NCI-H146 (cell line): ENCODE measurements at regions not wholly inside any gene's neighbourhood (a gene's known extent, or its start where the extent isn't known, plus 50 kb on each side); places are given as distances from the start of the nearest gene placed in this dataset.
A peak's percentile ranks its signal among the peaks of the same experiment; 100 is the strongest.

Experiments
- DNase-seq: peaks from one replicate; lab custom pipeline; 2025; lab: John Stamatoyannopoulos, UW

- DNase-seq, result no peak
Measured at GRCh38 chr1:228922722-228923376, 187.6 kb downstream of the RHOU start.

GRCh38 chr1:228923973-228924686 lies 188.9 kb downstream of the RHOU start:
- DNase-seq, result no peak

DNA sequence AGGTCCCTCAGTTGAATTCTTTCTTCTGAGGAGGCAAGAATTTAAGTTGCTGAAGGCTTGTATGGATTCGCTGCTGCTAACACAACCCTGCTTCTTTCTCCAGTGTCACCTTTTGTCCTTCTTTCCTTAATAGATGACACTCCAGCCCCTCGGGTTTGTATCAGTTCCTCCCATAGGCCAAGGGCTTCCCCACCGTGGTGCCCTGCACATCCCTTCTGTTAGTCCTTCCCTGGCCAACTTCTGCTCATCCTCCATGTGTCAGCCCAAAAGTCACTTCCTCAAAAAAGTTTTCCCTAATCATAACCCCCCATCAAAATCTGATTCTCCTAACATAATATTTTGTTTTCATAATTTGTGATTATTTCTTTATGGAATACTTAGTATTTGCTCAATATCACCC lies 190.4 kb downstream of the RHOU start:
- DNase-seq, result no peak

- DNase-seq, result no peak
Measured at GRCh38 chr1:228927421-228927820, 192.1 kb downstream of the RHOU start.

- DNase-seq, result no peak
Measured at GRCh38 chr1:228927946-228928898, 192.9 kb downstream of the RHOU start.

GRCh38 chr1:228929476-228930027 lies 194.3 kb downstream of the RHOU start:
- DNase-seq, result no peak

DNA sequence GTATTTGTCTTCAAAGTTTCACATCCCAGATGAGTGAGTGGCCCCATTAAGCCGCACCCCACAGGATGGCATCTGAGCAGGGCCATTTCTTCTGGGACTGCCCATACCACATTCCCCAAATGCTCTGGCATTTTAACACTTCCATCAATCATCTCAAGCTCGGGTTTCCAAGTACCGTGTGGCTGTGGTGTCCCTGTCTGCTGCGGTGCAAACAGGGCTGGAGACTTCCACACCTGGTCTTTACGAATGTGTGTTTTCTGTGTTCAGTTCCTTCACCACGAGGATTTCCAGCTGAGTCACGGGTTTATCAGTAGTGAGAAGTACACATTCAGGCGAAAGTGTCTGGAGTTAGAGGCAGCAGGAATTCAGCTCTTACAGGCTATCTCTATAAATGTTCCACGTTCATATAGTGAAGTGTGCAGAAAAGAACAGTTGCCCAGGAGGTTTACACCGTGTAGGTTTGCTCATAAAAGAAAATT lies 195.2 kb downstream of the RHOU start:
- no peak for DNase-seq

- DNase-seq, result no peak
Measured at GRCh38 chr1:228933753-228934152, 198.5 kb downstream of the RHOU start.

DNA sequence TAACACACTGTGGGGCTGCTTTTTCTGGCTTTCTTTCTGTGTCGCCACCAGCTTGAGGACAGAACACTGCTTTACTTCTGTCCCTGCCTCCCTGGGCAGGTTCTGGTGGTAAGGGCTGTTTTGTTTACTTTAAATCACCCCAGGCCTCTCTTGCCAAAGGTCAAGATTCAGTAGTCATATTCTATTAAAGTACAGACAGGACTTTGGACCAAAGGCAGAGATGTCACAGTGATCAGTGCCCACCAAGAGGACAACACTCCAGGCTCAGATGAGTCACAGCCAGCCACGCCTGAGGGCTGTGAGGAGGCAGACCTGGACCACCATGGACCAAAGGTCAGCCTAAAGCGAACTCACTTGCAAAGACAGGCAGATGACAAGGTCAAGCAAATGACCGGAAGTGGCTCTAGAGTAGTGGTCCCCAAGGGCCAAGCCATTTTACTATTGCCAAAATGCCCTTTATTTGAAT lies 200.0 kb downstream of the RHOU start:
- DNase-seq, result no peak

GRCh38 chr1:228935855-228936727 lies 200.8 kb downstream of the RHOU start:
- DNase-seq, result no peak

GRCh38 chr1:228936881-228937280 lies 201.6 kb downstream of the RHOU start:
- no peak for DNase-seq

DNA sequence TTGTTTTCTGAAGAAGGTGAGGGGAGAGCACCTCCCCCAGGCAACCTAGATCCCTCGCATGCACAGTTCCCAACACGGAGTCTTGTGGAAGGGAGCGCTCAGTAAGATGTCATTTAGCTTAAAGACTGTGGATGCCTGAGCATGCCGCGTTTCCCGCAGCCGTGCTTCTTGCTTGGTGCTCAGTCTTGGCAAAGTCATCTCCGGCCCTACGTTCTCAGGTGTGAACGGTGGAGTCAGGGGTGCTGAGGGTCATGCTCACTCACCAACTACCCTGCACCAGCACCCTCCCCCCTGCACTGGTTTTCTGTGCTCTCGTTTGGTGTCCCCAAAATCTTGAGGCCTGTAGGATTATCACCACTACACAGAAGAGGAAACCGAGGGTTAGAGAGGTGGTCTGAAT lies 202.1 kb downstream of the RHOU start:
- no peak for DNase-seq

DNA sequence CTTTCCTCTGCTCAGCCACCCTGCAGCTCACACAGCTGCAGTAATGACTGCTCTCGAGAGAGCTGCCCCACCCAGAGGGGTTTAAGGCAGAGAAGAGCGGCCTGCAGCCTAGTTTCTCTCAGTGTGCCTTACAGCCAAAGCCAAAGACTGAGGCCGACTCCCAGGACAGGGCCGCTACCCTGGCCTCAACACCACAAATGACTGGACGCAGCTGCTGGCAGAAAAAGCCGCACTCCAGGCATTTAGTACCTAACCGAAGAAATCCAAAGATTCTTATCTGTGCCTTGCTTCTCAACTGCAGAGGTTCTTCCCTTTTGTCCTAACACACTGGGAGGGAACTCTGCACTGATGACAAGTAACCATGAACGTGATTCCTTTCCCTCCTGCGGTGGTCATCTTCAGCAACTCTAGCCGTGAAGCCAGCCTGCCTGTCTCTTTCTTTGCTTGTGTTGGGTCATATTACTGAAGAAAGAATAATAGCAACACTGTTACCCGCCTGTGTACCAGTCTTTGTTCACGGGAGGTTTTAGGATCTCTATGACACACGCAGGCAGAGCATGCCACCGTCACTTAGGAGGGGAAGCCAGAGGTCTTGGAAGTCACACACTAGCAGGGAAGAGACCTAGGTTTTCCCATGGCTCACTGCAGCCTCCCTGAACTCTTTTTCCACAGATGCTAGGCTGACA lies 202.7 kb downstream of the RHOU start:
- DNase-seq, result peak; percentile 21

DNA sequence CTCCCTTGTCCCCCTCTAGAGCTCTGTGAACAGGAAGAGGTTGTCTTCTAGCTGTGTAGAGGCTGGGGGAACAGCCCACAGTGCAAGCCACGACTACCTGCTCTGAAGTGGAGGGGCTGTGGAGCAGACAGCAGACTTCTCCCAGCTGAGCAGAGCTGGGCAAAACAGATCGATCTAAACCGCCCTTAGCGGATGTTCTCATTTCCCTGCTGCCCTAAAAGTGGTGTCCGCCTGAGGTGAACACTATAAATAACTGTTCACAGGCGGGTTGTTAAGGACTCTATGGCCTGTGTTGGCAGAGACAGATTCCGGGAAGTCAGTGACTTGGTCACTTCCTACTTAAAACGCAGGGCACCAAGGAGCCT lies 203.2 kb downstream of the RHOU start:
- no peak for DNase-seq

DNA sequence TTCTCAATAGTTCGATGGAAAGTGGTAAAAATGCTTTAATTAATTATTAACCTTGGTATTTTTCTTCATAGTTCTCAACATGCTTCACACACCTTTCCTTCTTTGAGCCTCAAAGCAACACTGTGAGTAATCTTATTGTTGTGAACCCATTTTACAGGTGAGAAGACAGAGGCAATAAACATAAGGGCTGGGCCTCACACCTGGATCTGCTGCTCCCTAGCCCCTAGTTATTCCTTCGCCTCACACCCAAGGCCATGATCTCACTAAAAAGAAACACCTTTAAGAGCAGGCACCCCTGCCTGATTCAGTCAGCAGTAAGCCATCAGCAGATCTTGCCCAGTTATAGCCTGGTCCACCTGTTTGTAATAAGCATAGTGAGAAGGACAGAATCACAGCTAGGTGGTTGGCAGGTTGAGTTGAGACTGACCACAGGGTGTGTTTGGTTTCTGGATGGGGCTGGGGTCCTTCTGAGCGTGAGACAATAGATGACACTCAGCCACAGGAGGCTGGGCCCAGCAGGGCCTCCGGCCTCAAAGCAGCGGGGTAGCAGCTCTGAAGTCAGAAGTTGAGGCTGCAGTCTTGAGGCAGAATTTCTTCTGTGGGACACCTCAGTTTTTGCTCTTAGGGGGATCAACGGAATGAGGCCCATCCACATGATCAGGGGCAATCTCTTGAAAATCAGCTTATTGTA lies 203.9 kb downstream of the RHOU start:
- no peak for DNase-seq

GRCh38 chr1:228939881-228940392 lies 204.7 kb downstream of the RHOU start:
- DNase-seq, result no peak

GRCh38 chr1:228940526-228940925 lies 205.2 kb downstream of the RHOU start:
- no peak for DNase-seq

- no peak for DNase-seq
Measured at GRCh38 chr1:228940926-228941325, 205.6 kb downstream of the RHOU start.

GRCh38 chr1:228941666-228942065 lies 206.4 kb downstream of the RHOU start:
- no peak for DNase-seq

GRCh38 chr1:228943436-228943835 lies 208.2 kb downstream of the RHOU start:
- no peak for DNase-seq
